LNCaP clone FGC (cell line): ENCODE measurements at regions not wholly inside any gene's neighbourhood (a gene's known extent, or its start where the extent isn't known, plus 50 kb on each side); places are given as distances from the start of the nearest gene placed in this dataset.

Source experiments
- DNase-seq: peaks from one replicate; pipeline ENCODE4 v3.0.0-alpha.2; 2011; ENCODE audit warnings: low read depth
- H3K4me3 ChIP-seq: 2 replicates; pipeline ENCODE4 v1.5.1; 2011; ENCODE audit warnings: mild to moderate bottlenecking, low read depth, low read length, control low read depth
- CTCF ChIP-seq: IDR thresholded peaks from 2 replicates; pipeline ENCODE4 v1.5.1; 2012; ENCODE audit warnings: mild to moderate bottlenecking; ENCODE audit not compliant: control insufficient read depth, insufficient read depth; ENCODE audit errors: extremely low read depth

- no peak overlapping the region for H3K4me3 ChIP-seq
- DNase-seq: no peak
- TF ChIP-seq CTCF: no peak
These were observed 62.3 kb upstream of the DAPL1 start for GRCh38 chr2:158732573-158733429.

GRCh38 chr2:158733430-158733755, 61.7 kb upstream of the DAPL1 start:
- no peak for TF ChIP-seq CTCF
- H3K4me3 ChIP-seq: no peak overlapping the region
- no peak for DNase-seq

- no peak for DNase-seq
- no peak overlapping the region for H3K4me3 ChIP-seq
- TF ChIP-seq CTCF: no peak
These were observed 60.7 kb upstream of the DAPL1 start for GRCh38 chr2:158734442-158734841.

- no peak overlapping the region for H3K4me3 ChIP-seq
- no peak for TF ChIP-seq CTCF
- DNase-seq: no peak
These were observed 59.1 kb upstream of the DAPL1 start for GRCh38 chr2:158735822-158736580.

- no peak for DNase-seq
- no peak overlapping the region for H3K4me3 ChIP-seq
- no peak for TF ChIP-seq CTCF
These were observed 56.8 kb upstream of the DAPL1 start for GRCh38 chr2:158738363-158738762.

GRCh38 chr2:158740127-158740526, 55.0 kb upstream of the DAPL1 start:
- no peak for DNase-seq
- TF ChIP-seq CTCF: no peak
- no peak overlapping the region for H3K4me3 ChIP-seq
